VCaP (cell line): ENCODE measurements at regions not wholly inside any gene's neighbourhood (a gene's known extent, or its start where the extent isn't known, plus 50 kb on each side); places are given as distances from the start of the nearest gene placed in this dataset.

Experiments used
- H3K27ac ChIP-seq: fragments of 450-650 bp; 2 replicates; pipeline ENCODE4 v1.5.1; 2017
- TF ChIP-seq, protein P1 (sequence below): fragments of 450-650 bp; conservative IDR thresholded peaks from 2 replicates; pipeline ENCODE4 v1.5.1; 2017; ENCODE audit warnings: mild to moderate bottlenecking, moderate library complexity

- TF ChIP-seq, protein P1, sequence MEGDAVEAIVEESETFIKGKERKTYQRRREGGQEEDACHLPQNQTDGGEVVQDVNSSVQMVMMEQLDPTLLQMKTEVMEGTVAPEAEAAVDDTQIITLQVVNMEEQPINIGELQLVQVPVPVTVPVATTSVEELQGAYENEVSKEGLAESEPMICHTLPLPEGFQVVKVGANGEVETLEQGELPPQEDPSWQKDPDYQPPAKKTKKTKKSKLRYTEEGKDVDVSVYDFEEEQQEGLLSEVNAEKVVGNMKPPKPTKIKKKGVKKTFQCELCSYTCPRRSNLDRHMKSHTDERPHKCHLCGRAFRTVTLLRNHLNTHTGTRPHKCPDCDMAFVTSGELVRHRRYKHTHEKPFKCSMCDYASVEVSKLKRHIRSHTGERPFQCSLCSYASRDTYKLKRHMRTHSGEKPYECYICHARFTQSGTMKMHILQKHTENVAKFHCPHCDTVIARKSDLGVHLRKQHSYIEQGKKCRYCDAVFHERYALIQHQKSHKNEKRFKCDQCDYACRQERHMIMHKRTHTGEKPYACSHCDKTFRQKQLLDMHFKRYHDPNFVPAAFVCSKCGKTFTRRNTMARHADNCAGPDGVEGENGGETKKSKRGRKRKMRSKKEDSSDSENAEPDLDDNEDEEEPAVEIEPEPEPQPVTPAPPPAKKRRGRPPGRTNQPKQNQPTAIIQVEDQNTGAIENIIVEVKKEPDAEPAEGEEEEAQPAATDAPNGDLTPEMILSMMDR: no peak
- H3K27ac ChIP-seq: no peak overlapping the region
Observed at GRCh38 chr18:10113121-10114022, 199.6 kb downstream of the VAPA start.

DNA sequence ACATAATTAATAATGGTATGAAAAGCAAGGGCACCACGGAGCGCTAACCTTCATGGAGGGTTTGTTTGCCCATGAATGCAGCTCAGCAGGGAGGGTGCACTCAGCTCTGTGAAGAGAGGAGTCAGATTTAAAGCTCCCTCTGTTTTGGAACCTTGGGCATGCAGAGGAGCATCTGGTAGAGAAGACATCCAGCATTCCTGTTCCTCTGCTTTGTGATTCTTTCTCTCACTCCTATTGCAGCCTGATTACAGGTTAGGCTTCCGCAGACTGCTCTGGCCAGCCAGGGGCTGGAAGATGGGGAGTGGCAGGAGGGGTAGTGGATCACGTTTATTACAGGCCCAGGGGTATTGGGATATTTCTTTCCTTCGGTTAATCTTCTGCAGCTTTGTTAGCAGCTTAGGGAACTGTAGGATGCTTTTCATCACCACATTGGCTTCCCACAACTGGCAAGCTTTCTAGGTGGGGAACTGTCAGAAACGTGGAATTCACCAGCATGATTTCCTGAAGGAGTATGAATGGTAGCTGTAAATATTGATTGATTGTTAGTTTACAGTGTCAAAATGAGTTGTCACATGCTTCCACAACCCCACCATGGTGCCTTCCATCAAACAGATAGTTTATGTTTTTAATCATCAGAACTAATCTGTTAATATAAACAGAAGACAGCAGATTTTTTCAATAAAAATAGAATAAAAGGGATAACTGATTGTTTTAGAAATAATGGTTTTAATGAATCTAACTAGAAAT lies 201.1 kb downstream of the VAPA start:
- TF ChIP-seq, protein P1: no peak
- H3K27ac ChIP-seq: no peak overlapping the region

- TF ChIP-seq, protein P1: no peak
- H3K27ac ChIP-seq: no peak overlapping the region
Observed at GRCh38 chr18:10116574-10116973, 202.8 kb downstream of the VAPA start.

DNA sequence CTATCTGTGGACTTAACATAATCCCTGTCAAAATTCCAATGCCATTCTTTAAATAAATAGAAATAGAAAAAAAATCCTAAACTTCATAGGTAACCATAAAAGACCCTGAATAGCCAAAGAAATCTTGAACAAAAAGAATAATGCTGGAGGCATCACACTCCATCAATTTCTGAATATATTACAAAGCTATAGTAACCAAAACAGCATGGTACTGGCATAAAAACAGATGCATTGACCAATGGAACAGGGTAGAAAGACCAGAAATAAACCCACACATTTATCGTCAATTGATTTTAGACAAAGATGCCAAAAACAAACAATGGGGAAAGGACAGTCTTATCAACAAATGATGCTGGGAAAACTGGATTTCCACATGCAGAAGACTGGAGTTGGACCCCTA lies 205.7 kb downstream of the VAPA start:
- TF ChIP-seq, protein P1: no peak
- H3K27ac ChIP-seq: no peak overlapping the region

DNA sequence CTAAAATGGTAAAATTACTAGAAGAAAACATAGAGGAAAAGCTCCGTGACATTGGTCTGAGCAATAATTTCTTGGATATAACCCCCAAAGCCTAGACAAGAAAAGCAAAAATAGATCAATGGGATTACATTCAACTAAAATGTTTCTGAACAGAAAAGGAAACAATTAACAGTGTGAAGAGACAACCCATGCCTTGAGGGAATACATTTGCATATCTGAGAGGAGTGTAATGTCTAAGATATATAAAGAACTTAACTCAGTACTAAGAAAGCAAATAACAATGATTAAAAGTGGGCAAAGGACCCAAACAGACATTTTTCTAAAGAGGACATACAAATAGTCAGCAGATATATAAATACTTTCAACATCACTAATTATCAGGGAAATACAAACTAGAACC lies 206.2 kb downstream of the VAPA start:
- TF ChIP-seq, protein P1: no peak
- H3K27ac ChIP-seq: no peak overlapping the region; the same call in 1 of the 2 replicates

DNA sequence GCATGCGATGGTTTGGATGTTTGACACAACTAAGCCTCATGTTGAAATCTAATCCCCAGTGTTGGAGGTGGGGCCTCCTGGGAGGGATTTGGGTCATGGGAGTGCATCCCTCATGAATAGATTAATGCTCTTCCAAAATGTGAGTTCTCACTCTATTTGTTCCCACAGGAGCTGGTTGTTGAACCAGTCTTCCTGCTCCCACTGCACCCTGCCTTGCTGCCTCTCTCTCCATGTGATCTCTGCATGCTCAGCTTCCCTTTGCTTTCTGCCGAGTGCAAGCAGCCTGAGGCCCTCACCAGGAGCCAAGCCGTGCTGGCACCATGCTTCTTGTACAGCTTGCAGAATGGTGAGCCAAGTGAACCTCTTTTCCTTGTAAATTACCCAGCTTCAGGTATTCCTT lies 206.8 kb downstream of the VAPA start:
- TF ChIP-seq, protein P1: no peak
- H3K27ac ChIP-seq: peak overlapping the region; percentile 44

DNA sequence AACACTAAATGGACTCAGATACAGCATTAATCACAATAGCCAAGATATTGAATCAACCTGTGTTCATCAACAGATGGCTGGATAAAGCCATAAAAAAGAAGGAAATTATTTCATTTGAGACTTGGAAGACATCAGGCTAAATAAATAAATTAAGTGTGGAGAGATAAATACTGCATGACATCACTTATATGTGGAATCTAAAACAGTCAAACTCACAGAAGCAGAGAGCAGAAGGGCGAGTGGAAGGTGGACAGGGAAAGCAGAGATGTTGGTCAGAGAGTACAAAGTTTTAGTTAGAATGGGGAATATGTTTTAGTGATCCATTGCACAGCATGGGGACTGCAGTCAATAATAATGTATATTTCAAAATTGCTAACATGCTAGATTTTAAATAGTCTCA lies 207.2 kb downstream of the VAPA start:
- H3K27ac ChIP-seq: peak overlapping the region; percentile 44
- TF ChIP-seq, protein P1: no peak
